ENCODE measurements at regions not wholly inside any gene's neighbourhood (a gene's known extent, or its start where the extent isn't known, plus 50 kb on each side); places are given as distances from the start of the nearest gene placed in this dataset.

DNA sequence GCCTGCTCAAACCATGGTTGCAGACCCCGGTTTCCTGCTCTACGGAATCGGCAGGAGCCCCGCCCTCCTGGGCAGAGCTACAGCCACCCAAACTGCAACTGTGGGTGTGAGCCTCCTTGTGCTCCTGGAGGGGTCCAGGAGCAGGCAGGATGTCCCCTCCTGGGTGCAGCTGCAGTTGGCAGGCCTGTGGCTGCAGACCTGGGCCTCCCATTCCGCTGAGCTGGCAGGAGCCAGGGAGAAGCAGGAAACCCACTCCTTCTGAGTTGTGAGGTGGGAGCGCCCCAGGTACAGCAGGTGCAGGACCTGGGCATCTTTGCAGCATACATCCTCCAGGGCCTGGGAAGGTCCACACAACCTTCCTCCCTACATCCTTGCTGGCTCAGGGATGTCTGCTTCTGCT lies 578.7 kb upstream of the USP24 start:
- TF ChIP-seq POLR2A (IDR thresholded peaks at IDR 0.05) (no peak), EP300 (IDR thresholded peaks at IDR 0.05) (no peak)
- TF ChIP-seq, protein P1, sequence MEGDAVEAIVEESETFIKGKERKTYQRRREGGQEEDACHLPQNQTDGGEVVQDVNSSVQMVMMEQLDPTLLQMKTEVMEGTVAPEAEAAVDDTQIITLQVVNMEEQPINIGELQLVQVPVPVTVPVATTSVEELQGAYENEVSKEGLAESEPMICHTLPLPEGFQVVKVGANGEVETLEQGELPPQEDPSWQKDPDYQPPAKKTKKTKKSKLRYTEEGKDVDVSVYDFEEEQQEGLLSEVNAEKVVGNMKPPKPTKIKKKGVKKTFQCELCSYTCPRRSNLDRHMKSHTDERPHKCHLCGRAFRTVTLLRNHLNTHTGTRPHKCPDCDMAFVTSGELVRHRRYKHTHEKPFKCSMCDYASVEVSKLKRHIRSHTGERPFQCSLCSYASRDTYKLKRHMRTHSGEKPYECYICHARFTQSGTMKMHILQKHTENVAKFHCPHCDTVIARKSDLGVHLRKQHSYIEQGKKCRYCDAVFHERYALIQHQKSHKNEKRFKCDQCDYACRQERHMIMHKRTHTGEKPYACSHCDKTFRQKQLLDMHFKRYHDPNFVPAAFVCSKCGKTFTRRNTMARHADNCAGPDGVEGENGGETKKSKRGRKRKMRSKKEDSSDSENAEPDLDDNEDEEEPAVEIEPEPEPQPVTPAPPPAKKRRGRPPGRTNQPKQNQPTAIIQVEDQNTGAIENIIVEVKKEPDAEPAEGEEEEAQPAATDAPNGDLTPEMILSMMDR (IDR thresholded peaks at IDR 0.05), result no peak

Measured in ovary (tissue), 3 donors.